Activated CD4-positive, alpha-beta T cell treated with anti-CD3 and anti-CD28 coated beads for 24 hours (primary cell): ENCODE measurements at regions not wholly inside any gene's neighbourhood (a gene's known extent, or its start where the extent isn't known, plus 50 kb on each side); places are given as distances from the start of the nearest gene placed in this dataset.
A peak's percentile ranks its signal among the peaks of the same experiment; 100 is the strongest.
"Not testable (repeated sequence)": the region's sequence is repeated elsewhere in the genome, so short reads cannot be mapped to it uniquely, and the experiment has no call there.

Source experiments
- DNase-seq, 2 donors: peaks; one replicate each; pipeline ENCODE4 v3.0.0-alpha.2; 2020; ENCODE audit warnings: low read depth in 2 of 2

DNA sequence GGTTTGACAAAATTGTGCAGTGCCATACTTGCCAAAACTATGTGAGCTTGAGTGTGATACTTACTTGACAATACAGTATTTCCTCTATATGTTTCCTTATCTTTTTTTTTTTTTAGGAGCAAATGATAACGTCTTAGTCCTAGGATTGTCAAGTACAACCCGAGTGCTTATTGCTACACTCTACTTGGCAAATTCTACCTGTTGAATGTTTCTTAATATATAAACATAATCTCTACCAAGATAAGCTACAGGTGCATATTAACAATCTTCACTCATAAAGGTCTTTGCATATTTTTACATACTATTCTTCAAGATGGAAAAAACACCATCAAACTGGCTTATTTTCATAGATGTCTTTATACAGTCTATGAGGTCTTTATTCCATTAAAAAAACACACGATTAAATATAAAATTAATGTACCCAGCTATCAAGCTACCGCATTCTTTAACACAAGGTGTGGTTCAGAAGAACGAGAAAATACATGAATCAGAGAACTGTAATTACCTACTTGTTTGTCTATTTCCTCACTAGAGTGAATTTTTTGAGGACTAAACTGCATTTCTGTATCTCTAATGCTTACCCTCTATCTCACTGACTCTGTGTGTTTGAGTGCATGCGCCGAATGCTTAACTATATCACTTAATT is 76.1 kb upstream of the PDSS1 start:
- DNase-seq, result no peak

DNA sequence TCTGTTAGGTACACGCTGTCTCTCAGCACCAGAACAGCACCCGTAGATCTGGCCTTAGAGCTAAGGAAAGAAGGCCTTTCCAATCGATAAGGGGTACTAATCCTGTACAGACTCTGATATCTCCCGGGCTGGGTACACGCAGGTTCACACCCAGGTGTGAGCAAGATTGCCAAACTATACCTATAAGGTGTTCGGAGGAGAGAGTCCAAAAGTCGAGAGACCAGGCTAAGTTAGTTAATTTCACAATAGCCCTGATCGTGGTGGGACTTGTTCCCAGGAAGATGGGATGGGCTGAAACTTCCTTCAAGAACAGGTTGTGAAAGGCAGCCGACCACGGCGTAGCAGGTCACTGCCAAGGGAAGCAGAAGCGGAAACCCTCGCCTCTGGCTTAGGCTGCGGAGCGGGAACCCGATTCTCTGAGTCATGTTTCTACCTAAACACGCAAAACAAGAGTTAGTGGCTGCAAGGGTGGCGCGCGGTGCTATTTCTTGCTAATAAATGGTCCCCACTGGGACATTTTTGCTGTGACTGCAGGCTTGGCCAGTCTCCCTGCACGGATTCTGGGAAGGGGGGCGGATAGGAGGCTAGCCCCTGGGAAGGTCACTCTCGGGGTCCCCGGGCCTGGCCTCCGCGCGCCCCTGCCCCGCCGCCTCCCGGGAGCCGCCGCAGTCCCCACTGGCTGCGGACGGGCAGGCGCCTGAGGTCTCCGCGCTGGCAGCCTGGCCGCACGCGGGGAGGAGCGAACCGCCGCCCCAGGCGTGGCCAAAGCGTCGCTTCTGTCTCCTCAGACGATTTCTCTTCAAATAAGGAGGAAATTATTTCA is 75.4 kb upstream of the PDSS1 start:
- DNase-seq, result peak in 1 of 2 donors; percentile 17

DNA sequence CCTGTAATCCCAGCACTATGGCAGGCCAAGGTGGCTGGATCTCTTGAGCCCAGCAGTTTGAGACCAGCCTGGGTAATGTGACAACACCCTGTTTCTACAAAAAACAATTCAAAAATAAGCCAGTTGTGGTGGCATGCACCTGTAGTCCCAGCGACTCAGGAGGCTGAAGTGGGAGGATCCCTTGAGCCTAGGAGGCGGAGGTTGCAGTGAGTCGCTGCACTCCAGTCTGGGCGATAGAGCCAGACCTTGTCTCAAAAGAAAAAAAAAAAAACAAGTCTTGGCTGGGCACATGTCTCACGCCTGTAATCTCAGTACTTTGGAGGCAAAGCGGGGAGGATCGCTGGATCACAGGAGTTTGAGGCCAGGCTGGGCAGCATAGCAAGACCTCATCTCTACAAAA is 74.6 kb upstream of the PDSS1 start:
- DNase-seq, result no peak

DNA sequence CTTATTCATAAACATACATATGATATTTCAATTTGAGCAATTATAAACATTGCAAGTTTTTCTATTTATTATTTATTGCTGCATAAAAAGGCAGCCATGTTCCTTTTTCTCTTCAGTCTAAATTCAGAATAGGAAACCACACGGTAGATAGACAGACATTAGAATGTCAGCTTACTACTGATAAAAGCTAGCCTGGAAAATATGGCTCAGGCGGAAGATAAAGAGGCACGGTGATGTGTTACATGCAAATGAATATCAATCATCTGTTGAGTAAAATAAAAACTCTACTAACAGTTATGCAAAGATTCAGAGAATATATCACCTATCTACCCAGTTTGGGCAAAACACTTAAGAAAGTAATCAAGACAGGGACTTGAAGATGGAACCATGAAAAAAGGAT is 73.5 kb upstream of the PDSS1 start:
- DNase-seq, result no peak

DNA sequence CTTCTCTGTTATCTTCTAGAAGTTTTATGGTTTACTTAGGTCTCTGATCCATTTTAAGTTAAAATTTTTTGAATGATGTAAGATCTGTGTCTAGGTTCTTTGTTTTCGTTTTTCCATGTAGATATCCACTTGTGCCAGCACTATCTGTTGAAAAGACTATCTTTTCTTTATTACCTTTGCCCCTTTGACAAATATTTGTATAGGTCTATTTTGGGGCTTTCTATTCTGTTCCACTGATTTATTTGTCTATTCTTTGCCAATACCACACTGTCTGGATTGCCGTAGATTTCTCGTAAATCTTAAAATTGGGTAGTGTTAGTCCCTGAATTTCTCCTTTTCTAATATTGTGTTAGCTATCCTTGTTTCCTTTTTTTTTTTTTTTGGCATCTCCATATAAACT is 71.4 kb upstream of the PDSS1 start:
- no peak for DNase-seq

DNA sequence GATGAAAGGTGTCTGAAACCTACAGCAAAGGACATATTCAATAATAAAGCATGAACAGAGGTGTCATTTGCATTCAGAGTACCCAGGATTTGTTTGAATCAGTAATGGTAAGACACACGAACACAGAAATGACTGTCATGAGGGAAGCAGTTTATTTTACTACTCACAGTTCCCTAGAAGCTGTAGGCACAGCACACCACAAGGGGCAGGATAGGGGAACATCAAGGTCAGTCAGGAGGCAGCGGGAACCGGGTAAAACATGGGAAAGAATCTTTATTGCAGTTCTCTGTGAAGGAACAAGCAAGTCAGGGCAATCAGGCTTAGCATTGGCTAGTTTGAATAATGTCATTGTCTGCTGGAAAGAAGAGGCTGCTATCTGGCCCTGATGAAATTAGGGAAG is 70.2 kb upstream of the PDSS1 start:
- no peak for DNase-seq

DNA sequence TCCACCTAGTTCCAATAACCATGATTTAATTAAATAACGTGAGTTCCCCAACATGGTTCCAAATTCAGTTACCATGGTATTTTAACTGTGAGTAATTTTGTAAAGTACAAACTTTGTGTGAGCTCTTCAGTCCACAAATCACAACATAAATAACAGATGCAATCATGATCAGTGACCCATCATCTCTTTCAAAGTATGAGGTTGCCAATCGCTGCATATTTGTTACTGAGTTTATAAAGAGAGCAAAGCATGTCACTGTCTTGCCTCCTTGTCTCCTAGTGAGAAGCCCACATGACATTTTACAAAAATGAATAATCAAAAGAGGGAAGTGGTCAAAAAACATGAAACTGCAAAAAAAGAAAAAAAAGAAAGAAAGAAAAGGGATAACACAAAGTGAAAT is 69.1 kb upstream of the PDSS1 start:
- DNase-seq, result no peak

DNA sequence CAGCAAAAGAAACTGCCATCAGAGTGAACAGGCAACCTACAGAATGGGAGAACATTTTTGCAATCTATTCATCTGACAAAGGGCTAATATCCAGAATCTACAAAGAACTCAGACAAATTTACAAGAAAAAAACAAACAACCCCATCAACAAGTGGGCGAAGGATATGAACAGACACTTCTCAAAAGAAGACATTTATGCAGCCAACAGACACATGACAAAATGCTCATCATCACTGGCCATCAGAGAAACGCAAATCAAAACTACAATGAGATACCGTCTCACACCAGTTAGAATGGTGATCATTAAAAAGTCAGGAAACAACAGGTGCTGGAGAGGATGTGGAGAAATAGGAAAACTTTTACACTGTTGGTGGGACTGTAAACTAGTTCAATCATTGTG is 65.3 kb upstream of the PDSS1 start:
- DNase-seq, result not testable (repeated sequence)

DNA sequence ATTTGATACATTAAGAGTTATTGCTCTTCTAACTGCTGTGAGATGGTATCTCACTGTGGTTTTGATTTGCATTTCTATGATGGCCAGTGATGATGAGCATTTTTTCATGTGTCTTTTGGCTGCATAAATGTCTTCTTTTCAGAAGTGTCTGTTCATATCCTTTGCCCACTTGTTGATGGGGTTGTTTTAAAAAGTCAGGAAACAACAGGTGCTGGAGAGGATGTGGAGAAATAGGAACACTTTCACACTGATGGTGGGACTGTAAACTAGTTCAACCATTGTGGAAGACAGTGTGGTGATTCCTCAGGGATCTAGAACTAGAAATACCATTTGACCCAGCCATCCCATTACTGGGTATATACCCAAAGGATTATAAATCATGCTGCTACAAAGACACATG is 63.4 kb upstream of the PDSS1 start:
- not testable (repeated sequence) for DNase-seq

DNA sequence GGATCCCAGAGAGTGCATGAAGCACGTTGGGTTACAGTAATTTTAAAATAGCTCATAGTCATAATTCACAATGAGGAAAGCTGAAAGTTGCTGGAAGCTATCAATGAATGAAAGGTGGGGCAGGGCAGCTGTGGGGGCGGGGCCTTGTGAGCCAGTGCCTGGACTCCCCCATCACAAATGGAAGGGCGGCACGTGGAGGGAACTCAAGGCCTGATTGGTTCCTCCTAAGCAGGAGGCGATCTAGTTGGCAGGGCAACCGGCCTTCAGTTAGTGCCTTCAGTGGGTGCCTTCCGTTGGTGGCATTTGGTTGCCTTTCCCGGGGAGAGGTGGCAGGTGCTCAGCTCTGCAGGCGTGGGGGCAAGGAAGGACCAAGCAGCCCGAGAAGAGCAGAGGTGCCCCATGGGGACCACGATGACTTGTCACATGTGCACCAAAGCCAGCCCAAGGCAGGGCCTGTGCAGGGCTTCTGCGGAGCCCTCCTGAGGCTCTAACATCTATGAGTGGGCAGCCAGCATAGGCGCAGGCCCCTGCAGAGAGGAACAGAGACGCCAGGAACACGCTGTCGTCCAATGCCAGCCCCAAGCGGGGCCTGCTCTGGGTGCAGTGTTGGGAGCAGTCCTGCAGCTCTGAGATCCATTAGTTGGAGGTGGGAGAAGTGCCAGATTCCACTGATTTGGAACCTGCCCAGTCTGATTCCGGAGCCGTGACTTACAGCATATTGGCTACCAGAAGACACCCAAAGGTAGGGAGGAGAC is 59.8 kb upstream of the PDSS1 start:
- no peak for DNase-seq

DNA sequence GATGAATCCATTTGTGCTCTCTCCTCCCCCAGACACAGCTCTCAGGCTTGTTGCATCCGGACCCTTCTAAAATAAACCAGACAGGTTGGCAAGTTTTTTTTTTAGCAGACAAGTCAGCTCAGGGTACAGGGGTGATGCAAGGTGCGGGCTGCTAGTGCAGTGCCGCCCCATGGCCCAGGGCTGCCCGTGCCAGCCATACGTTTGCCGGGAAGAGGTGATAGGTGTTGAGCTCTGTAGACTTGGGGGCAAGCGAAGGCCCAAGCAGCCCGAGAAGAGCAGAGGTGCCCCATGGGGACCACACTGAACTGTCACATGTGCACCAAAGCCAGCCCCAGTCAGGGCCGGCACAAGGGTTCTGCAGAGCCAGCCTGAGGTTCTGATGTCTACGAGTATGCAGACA is 57.1 kb upstream of the PDSS1 start:
- DNase-seq, result no peak

DNA sequence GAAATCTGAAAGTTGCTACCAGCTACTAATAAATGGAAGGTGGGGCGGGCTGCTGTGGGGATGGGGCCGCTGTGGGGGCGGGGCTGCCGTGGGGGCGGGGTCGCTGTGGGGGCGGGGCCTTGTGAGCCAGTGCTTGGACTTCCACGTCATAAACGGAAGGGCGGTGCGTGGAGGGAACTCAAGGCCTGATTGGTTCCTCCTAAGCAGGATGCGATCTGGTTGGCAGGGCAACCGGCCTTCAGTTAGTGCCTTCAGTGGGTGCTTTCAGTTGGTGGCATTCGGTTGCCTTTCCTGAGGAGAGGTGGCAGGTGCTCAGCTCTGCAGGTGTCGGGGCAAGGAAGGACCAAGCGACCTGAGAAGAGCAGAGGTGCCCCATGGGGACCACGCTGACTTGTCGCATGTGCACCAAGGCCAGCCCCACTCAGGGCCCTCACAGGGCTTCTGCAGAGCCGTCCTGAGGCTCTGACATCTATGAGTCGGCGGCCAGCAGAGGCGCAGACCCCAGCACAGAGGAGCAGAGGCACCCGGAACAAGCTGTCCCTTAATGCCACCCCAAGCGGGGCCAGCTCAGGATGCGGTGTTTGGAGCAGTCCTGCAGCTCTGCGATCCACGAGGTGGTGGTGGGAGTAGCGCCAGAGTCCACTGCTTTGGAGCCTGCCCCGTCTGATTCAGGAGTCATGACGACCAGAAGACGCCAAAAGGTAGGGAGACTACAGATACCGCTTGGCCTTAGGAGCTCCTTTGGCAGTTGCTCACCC is 54.4 kb upstream of the PDSS1 start:
- no peak for DNase-seq

DNA sequence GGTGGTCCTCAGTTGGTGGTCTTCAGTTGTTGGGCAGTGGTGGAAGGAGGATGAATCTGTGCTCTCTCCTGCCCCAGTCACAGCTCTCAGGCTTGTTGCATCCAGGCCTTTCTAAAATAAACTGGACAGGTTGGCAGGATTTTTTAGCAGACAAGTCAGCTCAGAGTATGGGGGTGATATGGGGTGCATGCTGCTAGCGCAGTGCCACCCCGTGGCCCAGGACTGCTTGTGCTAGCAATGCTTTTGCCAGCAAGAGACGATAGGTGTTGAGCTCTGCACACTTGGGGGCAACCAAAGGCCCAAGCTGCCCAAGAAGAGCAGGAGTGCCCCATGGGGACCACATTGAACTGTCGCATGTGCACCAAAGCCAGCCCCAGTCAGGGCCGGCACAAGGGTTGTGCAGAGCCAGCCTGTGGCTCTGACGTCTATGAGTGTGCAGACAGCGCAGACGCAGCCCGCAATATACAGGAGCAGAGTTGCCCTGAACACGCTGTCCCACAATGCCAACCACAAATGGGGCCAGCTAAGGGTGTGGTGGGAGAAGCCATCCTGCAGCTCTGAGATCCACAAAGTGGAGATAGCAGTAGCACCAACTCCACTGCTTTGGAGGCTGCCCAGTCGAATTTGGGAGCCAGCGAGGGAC is 49.8 kb upstream of the PDSS1 start:
- DNase-seq, result no peak
